HepG2 (cell line): ENCODE measurements at regions not wholly inside any gene's neighbourhood (a gene's known extent, or its start where the extent isn't known, plus 50 kb on each side); places are given as distances from the start of the nearest gene placed in this dataset.

ENCODE experiments used
- ATAC-seq: fragments of 200-7000 bp; cut with Tn5 transposase; 3 replicates; pipeline ENCODE4 v1.9.1; 2020; ENCODE audit warnings: mild to moderate bottlenecking, moderate library complexity
- BruUV-seq: library from RNA; stranded (reverse); fragments of 400-500 nt; replicated peaks from 2 replicates; lab custom pipeline; 2021; lab: Mats Ljungman, UMichigan
- CTCF ChIA-PET: fragments of 300-600 bp; formaldehyde crosslinking; extraction: SDS; loops from one replicate; lab custom pipeline; 2021; ENCODE audit warnings: low total read pairs, inconsistent platforms, low intra/inter-chr PET ratio; lab: Yijun Ruan, JAX
- POLR2A ChIA-PET: fragments of 350-600 bp; sonication (Branson Sonifier 250); formaldehyde crosslinking; loops from one replicate; lab custom pipeline; 2020; ENCODE audit warnings: antibody characterized with exemption, inconsistent platforms; lab: Yijun Ruan, JAX
- DNase-seq: peaks from one replicate; pipeline ENCODE4 v3.0.0-alpha.2; 2015; ENCODE audit warnings: low spot score
- FAIRE-seq: peaks from 3 replicates; lab custom pipeline; 2011; peaks lifted over from hg19 to GRCh38; lab: Jason Lieb, UNC
- H2AFZ ChIP-seq: one replicate; pipeline ENCODE4 v1.6.1; 2011; ENCODE audit warnings: low read length, inconsistent platforms
- H3K27ac ChIP-seq: fragments of 300-600 bp; 3 replicates; pipeline ENCODE4 v1.8.0; 2011; ENCODE audit warnings: mixed run types, mild to moderate bottlenecking, mixed read lengths, low read length, inconsistent platforms; ENCODE audit not compliant: insufficient read depth; ENCODE audit errors: extremely low read length
- H3K27me3 ChIP-seq, 2 experiments: fragments of 200-600 bp in 1 of 2; 2 replicates in 1 of 2; 3 replicates in 1 of 2; pipeline versions ENCODE4 v1.6.0 to v1.8.0; 2011; ENCODE audit warnings: low read length in 2 of 2, mild to moderate bottlenecking in 2 of 2, moderate library complexity in 2 of 2, inconsistent platforms in 1 of 2; ENCODE audit not compliant: insufficient read depth in 2 of 2, control insufficient read depth in 1 of 2
- H3K36me3 ChIP-seq, 2 experiments: fragments of 200-600 bp in 1 of 2; replicated peaks in 1 of 2; 2 replicates in 1 of 2; 3 replicates in 1 of 2; pipeline versions ENCODE4 v1.5.1 to v1.8.0; 2011; ENCODE audit warnings: low read length in 2 of 2, inconsistent platforms in 1 of 2; ENCODE audit not compliant: insufficient read depth in 2 of 2, control insufficient read depth in 1 of 2
- H3K4me1 ChIP-seq: 2 replicates; pipeline ENCODE4 v1.5.1; 2012; ENCODE audit warnings: low read length, inconsistent platforms; ENCODE audit not compliant: insufficient read depth
- H3K4me2 ChIP-seq: 2 replicates; pipeline ENCODE4 v1.6.0; 2011; ENCODE audit warnings: low read depth, low read length, inconsistent platforms
- H3K4me3 ChIP-seq, 3 experiments: fragments of 200-600 bp in 1 of 3; sonication (generic), shearing (Covaris generic) in 1 of 3; replicated peaks in 1 of 3; 2 replicates each; pipeline ENCODE4 v1.5.1; 2011 to 2016; ENCODE audit warnings: low read length in 3 of 3, inconsistent platforms in 2 of 3, low read depth in 2 of 3, mild to moderate bottlenecking in 2 of 3, control low read depth in 1 of 3, mixed read lengths in 1 of 3; ENCODE audit not compliant: insufficient read depth in 1 of 3
- H3K79me2 ChIP-seq: one replicate; pipeline ENCODE4 v1.6.1; 2011; ENCODE audit warnings: low read length, inconsistent platforms; ENCODE audit not compliant: insufficient read depth
- H3K9ac ChIP-seq: 2 replicates; pipeline ENCODE4 v1.6.0; 2011; ENCODE audit warnings: mild to moderate bottlenecking, low read depth, low read length, inconsistent platforms; ENCODE audit not compliant: insufficient read depth
- H3K9me3 ChIP-seq: 2 replicates; pipeline ENCODE4 v1.5.1; 2012; ENCODE audit warnings: mild to moderate bottlenecking, low read length
- H4K20me1 ChIP-seq: 2 replicates; pipeline ENCODE4 v1.6.0; 2011; ENCODE audit warnings: inconsistent platforms, mild to moderate bottlenecking, low read length, moderate library complexity; ENCODE audit not compliant: insufficient read depth
- CENPT ChIP-seq: sonication (generic); formaldehyde crosslinking; IDR thresholded peaks from 2 replicates; pipeline ENCODE4 v1.8.0; 2022; ENCODE audit warnings: low read depth, mild to moderate bottlenecking, moderate library complexity, missing genetic modification reagents
- FOXK1 ChIP-seq: sonication (generic); formaldehyde crosslinking; IDR thresholded peaks from 2 replicates; pipeline ENCODE4 v1.4.0; 2020; ENCODE audit warnings: low read depth, missing genetic modification reagents, borderline replicate concordance
- HNF4G ChIP-seq, 2 experiments: sonication (generic) in 1 of 2; formaldehyde crosslinking in 1 of 2; IDR thresholded peaks; 2 replicates each; pipeline versions ENCODE4 v1.4.0 to v1.6.1; 2011 to 2020; ENCODE audit warnings: borderline replicate concordance in 2 of 2, low read depth in 2 of 2, mild to moderate bottlenecking in 2 of 2, low read length in 1 of 2, missing genetic modification reagents in 1 of 2, moderate library complexity in 1 of 2
- IKZF4 ChIP-seq: sonication (generic); formaldehyde crosslinking; IDR thresholded peaks from 2 replicates; pipeline ENCODE4 v1.5.1; 2020; ENCODE audit warnings: borderline replicate concordance, mild to moderate bottlenecking, low read depth, missing genetic modification reagents; ENCODE audit errors: not compliant biosample characterization
- NONO ChIP-seq, 2 experiments: fragments of 450-650 bp in 1 of 2; sonication (generic) in 1 of 2; formaldehyde crosslinking in 1 of 2; IDR thresholded peaks in 1 of 2; conservative IDR thresholded peaks in 1 of 2; 2 replicates each; pipeline versions ENCODE4 v1.6.1 to v1.8.0; 2017 to 2022; ENCODE audit warnings: mild to moderate bottlenecking in 1 of 2, missing genetic modification reagents in 1 of 2, moderate library complexity in 1 of 2
- PLRG1 ChIP-seq: fragments of 450-650 bp; conservative IDR thresholded peaks from 2 replicates; pipeline ENCODE4 v1.6.1; 2016
- SIN3B ChIP-seq: fragments of 150-350 bp; IDR thresholded peaks from 2 replicates; pipeline ENCODE4 v1.6.1; 2014; ENCODE audit warnings: low read length
- YEATS2 ChIP-seq: sonication (generic); formaldehyde crosslinking; IDR thresholded peaks from 2 replicates; pipeline ENCODE4 v1.4.0; 2020; ENCODE audit warnings: missing genetic modification reagents, borderline replicate concordance
- ZKSCAN5 ChIP-seq: sonication (generic); formaldehyde crosslinking; IDR thresholded peaks from 2 replicates; pipeline ENCODE4 v1.5.1; 2020; ENCODE audit warnings: mild to moderate bottlenecking, missing genetic modification reagents
- ZNF562 ChIP-seq: sonication (generic); formaldehyde crosslinking; IDR thresholded peaks from 2 replicates; pipeline ENCODE4 v1.8.0; 2022; ENCODE audit warnings: missing genetic modification reagents, borderline replicate concordance
- WGBS: methylation state at CpG from one replicate; pipeline ENCODE4 v1.1.6; 2017; ENCODE audit warnings: low lambda C conversion rate; 5-methylcytosine and 5-hydroxymethylcytosine counted together
- in situ Hi-C: cut with HindIII; loops from 2 replicates; pipeline ENCODE4 v1.10.0; 2017; ENCODE audit warnings: low pct_unique_long_range_greater_than_20kb; ENCODE audit not compliant: extremely low pct_ligation_motif_present
- intact Hi-C: fragments of 100-400 bp; cut with micrococcal nuclease; formaldehyde crosslinking; loops from one replicate; pipeline ENCODE4 v1.10.0; 2022; ENCODE audit not compliant: unreplicated experiment
- TF ChIP-seq, protein P1 (sequence below): sonication (generic); formaldehyde crosslinking; IDR thresholded peaks from 2 replicates; pipeline ENCODE4 v1.4.0; 2020; ENCODE audit warnings: missing genetic modification reagents
- TF ChIP-seq, protein P2 (sequence below): sonication (generic); formaldehyde crosslinking; IDR thresholded peaks from 2 replicates; pipeline ENCODE4 v1.4.0; 2020; ENCODE audit warnings: missing genetic modification reagents
- TF ChIP-seq, protein P3 (sequence below): fragments of 450-650 bp; IDR thresholded peaks from 2 replicates; pipeline ENCODE4 v1.6.1; 2016

DNA sequence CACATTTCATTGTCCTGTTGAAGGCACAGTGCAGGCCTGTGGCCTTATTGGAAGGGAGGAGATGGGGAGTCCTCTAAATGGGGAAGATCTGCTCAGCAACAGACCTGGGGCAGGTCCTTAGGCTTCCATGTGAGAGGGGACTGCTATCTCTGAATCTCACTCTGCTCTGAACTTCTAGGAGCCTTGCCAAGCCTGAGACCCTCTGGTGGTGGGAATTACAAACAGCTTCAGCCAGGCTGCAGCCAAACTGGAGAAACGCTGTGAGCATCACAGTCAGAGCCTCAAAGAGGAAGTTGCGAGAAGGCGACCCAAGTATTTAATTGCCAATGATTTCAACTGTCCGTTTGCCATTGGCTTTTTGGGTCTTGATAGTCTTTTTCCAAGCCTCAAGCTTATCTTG is 66.8 kb upstream of the MC2R start (continued):
- TF ChIP-seq SIN3B, result no peak

DNA sequence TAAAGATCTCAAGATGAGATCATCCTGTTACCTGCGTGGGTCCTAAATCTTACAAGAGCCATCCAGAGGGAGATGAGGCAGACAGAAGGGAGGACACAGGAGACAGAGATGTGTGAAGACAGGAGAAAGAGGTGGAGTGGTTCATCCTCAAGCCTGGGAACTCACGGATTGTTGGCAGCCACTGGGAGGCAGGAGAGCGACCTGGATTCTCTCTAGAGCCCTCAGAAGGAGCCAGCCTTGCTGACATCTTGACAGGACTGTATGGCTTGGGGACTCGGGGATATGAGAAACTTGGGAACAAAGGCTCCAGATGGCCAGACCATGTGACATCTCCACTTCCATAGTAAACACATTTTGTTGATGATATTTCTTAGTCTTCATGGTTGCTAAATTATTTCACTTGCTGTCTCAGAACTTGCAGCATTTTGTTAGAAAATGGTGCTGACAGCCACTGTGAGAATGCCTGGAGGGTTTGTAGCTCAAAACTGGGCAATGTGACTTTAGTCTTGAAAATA is 57.8 kb upstream of the MC2R start:
- ATAC-seq, result no peak
- H3K79me2 ChIP-seq, result no peaks in the 10 kb centered on the region
- TF ChIP-seq, protein P1, sequence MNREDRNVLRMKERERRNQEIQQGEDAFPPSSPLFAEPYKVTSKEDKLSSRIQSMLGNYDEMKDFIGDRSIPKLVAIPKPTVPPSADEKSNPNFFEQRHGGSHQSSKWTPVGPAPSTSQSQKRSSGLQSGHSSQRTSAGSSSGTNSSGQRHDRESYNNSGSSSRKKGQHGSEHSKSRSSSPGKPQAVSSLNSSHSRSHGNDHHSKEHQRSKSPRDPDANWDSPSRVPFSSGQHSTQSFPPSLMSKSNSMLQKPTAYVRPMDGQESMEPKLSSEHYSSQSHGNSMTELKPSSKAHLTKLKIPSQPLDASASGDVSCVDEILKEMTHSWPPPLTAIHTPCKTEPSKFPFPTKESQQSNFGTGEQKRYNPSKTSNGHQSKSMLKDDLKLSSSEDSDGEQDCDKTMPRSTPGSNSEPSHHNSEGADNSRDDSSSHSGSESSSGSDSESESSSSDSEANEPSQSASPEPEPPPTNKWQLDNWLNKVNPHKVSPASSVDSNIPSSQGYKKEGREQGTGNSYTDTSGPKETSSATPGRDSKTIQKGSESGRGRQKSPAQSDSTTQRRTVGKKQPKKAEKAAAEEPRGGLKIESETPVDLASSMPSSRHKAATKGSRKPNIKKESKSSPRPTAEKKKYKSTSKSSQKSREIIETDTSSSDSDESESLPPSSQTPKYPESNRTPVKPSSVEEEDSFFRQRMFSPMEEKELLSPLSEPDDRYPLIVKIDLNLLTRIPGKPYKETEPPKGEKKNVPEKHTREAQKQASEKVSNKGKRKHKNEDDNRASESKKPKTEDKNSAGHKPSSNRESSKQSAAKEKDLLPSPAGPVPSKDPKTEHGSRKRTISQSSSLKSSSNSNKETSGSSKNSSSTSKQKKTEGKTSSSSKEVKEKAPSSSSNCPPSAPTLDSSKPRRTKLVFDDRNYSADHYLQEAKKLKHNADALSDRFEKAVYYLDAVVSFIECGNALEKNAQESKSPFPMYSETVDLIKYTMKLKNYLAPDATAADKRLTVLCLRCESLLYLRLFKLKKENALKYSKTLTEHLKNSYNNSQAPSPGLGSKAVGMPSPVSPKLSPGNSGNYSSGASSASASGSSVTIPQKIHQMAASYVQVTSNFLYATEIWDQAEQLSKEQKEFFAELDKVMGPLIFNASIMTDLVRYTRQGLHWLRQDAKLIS, result no peak
- TF ChIP-seq ZNF562 (CRISPR knock-in tag) (no peak), ZKSCAN5 (CRISPR knock-in tag) (no peak), HNF4G (IDR thresholded peaks at IDR 0.05; ENCODE audit: borderline replicate concordance, low read depth, low read length) (no peak), HNF4G (CRISPR knock-in tag; IDR thresholded peaks at IDR 0.05; ENCODE audit: borderline replicate concordance, low read depth) (no peak), IKZF4 (no peak), CENPT (CRISPR knock-in tag) (no peak), FOXK1 (CRISPR knock-in tag) (no peak), NONO (IDR thresholded peaks at IDR 0.05) (no peak), NONO (CRISPR knock-in tag; conservative IDR thresholded peaks at IDR 0.05) (no peak), YEATS2 (CRISPR knock-in tag) (no peak), PLRG1 (no peak)
- TF ChIP-seq, protein P2, sequence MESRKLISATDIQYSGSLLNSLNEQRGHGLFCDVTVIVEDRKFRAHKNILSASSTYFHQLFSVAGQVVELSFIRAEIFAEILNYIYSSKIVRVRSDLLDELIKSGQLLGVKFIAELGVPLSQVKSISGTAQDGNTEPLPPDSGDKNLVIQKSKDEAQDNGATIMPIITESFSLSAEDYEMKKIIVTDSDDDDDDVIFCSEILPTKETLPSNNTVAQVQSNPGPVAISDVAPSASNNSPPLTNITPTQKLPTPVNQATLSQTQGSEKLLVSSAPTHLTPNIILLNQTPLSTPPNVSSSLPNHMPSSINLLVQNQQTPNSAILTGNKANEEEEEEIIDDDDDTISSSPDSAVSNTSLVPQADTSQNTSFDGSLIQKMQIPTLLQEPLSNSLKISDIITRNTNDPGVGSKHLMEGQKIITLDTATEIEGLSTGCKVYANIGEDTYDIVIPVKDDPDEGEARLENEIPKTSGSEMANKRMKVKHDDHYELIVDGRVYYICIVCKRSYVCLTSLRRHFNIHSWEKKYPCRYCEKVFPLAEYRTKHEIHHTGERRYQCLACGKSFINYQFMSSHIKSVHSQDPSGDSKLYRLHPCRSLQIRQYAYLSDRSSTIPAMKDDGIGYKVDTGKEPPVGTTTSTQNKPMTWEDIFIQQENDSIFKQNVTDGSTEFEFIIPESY, result no peak
- TF ChIP-seq, protein P3, sequence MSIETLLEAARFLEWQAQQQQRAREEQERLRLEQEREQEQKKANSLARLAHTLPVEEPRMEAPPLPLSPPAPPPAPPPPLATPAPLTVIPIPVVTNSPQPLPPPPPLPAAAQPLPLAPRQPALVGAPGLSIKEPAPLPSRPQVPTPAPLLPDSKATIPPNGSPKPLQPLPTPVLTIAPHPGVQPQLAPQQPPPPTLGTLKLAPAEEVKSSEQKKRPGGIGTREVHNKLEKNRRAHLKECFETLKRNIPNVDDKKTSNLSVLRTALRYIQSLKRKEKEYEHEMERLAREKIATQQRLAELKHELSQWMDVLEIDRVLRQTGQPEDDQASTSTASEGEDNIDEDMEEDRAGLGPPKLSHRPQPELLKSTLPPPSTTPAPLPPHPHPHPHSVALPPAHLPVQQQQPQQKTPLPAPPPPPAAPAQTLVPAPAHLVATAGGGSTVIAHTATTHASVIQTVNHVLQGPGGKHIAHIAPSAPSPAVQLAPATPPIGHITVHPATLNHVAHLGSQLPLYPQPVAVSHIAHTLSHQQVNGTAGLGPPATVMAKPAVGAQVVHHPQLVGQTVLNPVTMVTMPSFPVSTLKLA, result no peak
- TF ChIP-seq, all 625 proteins: peak for 0

More for the DNA sequence above, 57.8 kb upstream of the MC2R start:
- Histone ChIP-seq H3K9ac (no peak overlapping the region), H3K36me3 (no peaks in the 10 kb centered on the region), H3K27me3 (peaks cover 0 to 5% of the 10 kb centered on the region in 2 experiments; a peak in 1 of 5 replicates), H3K4me3 (no peak overlapping the region), H3K4me2 (no peak overlapping the region), H3K9me3 (no peaks in the 10 kb centered on the region), H4K20me1 (no peaks in the 10 kb centered on the region), H2AFZ (no peak overlapping the region), H3K27ac (no peak overlapping the region), H3K4me1 (no peaks in the 10 kb centered on the region)
- FAIRE-seq, result no peak
- WGBS, result 5% methylated on average over 4 of the region's 4 CpGs
- intact Hi-C loops (no loop called here), in situ Hi-C loops (no loop called here)
- CTCF ChIA-PET, result no interaction called here
- BruUV-seq, result no TSS peak
- POLR2A ChIA-PET, result no interaction called here
- DNase-seq, result no peak
